Lung microvascular endothelial cell (primary cell): ENCODE measurements at regions not wholly inside any gene's neighbourhood (a gene's known extent, or its start where the extent isn't known, plus 50 kb on each side); places are given as distances from the start of the nearest gene placed in this dataset.
"Not testable (repeated sequence)": the region's sequence is repeated elsewhere in the genome, so short reads cannot be mapped to it uniquely, and the experiment has no call there.

ENCODE experiments used
- DNase-seq, 2 donors: peaks; one replicate each; pipeline versions ENCODE4 v3.0.0 to v3.0.0-alpha.2; 2010; ENCODE audit warnings: low read depth in 2 of 2

DNA sequence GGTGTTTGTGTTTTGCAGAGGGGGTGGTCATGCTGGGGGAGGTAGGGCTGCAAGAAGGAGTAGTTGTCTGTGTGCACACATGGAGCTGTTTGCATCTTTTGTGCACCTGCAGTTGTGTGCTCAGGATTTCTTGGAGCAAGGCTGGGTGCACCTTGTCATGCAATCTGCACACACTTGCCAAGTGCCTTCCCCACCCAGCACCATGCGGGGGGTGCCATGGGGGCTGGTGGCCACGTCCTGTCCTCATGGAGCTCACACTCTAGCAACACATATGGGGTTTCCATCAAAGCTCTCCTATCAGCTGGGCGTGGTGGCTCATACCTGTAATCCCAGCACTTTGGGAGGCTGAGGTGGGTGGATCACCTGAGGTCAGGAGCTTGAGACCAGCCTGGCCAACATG is 111.6 kb downstream of the CRLF3 start:
- not testable (repeated sequence) for DNase-seq

DNA sequence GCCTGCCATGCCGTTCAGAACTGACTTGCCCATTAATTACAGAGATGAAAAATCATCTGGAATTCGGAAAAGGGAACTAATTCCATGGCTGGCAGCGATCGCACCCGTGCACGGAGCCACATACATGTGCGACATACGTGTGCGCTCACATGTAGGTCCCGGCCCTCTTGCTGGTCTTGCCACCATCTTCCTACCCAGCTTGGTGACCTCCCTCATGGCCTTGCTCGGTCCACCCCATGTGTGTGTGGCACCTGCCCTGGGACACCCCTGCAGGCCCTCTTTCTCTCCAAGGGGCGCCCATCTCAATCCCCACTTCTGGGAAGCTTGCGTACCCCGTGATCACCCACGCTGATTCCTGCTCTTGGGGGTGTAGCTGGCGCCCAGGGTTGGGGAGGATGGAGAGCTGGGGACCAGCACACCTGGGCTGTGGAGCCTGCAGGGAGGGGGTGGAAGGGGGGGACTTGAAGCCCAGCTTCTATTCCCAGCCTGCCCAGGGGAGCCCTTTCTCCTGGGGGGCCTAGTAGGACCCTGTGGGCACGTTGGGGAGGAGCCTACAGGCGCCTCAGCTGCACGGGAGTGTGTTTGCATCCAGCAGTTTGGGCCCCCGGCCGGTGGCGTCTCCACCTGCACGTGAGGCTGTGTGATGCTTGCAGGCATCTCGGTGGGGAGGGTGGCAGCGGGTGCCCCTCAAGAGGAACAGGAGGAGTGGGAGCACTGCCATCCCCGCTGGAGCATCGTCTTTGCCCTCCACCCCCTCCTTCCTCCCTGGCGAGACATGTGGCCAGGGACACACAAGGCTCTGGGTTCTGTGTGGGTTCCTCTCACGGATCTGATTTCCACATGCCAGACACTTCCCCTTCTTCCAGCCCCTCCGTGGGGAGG is 112.6 kb downstream of the CRLF3 start:
- DNase-seq, result not testable (repeated sequence)

DNA sequence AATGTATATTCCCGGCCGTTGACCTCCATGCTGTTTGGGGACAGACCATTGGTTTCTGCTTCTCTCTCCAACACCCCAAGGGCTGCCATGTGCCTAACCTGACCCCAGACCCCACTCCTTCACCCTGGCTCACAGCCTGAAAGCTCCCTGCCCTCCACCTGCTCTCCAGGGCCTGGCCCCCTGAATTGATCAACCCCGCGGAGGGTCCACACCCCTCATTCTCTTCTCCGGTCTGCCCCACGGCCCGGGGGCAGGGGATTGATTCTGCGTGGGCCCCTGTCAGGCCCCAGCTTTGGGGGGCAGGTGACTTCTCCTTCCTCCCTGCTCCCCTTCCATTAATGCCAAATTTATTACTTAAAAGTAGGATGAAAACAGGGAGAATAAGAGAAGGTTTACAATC is 113.3 kb downstream of the CRLF3 start:
- DNase-seq, result not testable (repeated sequence)

DNA sequence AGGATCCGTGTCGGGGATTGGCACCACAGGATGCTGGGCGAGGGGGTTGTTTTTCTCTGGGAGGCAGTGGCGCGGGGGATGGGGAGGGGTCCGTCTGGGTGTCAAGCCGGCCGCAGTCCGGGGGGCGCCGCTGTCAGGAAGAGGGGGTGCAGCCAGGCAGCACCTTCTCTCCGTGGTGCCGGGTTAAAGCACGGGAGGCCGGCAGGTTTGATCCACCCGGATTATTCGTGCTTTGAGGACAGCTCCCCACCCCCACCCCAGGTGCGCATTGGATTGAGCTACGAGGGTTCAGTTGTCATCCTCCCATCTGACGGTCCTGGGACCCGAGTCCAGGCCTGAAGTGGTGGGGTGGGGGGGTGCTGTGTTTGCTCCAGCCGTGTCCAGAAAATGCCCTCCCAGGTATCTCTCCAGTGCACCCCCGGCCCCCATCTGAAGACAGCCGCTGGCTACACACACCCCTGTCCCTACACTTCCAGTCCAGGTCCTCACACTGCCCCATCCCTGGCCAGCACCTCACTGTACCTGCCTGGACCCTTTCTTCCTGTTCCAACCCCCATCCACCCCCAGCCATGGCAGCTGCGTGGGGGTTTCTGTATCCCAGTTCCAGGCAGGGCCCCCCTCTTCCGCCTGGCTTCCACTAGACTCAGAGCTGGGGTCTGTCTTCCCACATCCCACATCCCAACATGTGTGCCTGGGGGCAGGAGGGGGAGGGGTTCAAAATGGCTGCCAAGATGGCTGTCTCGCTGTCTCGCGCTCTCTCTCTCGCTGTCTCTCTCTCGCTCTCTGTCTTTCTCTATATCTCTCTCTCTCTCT is 114.0 kb downstream of the CRLF3 start:
- not testable (repeated sequence) for DNase-seq

DNA sequence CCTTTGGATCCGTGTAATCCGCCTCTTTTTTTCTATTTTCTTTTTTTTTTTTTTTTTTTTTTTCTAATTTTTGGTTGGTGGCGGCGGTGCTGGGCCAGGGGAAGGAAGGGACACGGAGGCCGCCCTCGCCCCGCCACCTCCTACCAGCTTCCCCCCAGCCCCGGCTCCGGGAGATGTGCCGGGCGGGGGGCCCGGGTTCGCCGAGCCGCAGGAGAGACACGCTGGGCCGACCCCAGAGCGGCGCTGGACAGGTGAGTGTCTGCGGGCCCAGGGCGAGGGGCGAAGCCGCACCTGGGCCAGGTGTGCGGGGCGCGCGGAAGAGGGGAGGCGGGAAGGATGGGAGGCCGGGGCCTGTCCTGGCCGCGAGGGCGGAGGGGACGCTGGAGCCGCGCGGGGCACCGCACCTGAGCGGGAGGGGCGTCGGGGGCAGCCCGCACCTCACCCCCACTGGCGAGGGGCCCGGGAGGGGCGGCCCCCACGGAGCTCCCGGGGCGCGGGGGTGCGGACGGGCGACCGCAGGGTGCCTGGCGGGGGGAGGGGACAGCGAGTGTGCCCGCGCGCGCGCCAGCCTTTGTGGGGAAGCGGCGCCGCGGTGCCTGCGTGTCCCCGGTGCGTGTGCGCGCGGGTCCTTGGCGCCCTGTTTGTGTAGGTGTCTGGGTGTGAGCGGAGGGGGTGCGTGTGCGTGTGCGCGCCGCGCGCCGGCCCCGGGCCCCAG is 114.8 kb downstream of the CRLF3 start:
- DNase-seq, result peak in 1 of 2 donors; percentile 32

DNA sequence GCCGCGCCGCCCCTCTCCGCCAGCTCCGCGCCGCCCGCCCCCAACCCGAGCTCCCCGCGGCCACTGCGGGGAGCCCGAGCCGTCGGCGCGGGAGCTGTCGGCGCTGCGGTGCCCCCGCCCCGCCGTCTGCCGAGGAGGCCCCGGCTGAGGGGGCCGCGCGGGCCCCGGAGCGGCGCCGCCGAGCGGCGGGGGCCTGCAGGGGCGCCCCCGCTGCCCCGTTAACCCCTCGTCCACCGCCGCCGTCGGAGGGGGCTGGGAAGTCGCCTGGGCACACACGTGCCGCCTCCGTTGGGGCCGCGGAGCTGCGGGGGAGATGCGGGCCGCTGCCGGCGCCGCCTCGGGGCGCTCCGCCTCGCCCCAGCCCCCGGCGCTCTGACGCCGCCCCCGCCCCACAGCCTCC is 115.4 kb downstream of the CRLF3 start:
- DNase-seq, result peak in 1 of 2 donors; percentile 23

DNA sequence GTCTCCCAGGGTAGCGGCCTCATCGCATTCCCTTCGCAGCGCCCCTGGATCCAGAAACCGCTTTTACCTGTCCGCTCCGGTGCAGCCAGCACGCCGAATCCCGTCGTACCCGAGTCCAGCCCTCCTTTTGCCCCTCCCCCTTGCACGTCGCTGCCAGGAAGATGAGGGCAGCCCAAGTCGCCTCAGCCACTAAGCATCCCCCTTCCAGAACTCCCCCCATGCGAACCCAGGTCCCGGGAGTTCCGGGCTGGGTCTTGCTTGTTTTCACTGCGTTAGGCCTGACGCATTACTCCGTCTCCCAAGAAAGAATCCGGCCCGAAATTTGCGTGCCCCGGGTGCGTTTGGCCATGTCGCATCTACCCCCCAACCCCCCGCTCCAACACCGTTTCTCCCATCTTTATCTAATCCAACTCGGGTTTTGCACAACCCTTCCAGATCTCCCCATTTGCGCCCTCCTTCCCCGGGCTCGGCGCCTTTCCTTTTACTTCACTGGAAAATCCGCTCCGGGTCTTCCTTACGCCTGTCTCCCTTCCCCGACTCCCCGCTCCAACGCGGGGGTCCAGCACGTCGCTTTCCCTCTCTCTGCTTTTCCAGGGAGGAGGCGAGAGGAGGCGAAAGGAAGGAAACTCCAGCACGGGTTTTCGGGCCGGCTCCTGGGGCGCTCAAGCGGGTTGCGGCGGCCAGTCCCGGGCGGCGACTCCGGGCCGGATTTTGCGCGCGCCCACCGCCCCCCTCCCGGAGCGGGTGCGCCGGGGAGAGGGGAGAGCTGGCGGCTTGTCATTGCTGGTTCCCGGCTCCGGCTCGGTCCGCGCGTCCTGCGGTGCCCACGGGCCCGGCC is 116.0 kb downstream of the CRLF3 start:
- peak; percentile 94 for DNase-seq

DNA sequence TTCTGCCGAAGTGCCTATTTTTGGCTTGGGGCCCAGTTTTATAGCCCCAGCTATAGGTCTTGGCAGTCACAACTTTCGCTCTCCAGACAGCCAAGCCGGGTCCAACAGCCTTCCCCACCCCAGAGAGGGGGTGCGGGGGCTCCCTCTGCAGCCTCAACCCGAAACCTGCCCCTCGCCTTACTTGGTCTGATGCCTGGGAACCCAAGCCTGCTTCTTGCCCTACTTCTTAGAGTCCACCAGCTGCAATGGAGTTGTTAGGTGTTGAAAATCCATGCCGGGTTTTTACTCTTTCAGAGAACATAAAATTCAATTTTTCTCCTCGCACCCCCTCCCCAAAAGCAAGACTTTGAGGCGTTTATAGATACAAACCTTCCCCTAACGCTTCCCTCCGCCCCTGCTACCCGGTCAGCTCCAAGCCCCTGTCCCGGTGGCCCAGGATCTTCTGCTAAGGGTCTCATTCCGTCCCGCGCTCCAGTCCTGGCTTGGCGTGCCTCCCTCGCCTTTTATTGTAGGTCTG is 116.7 kb downstream of the CRLF3 start:
- DNase-seq, result peak in 1 of 2 donors; percentile 61

DNA sequence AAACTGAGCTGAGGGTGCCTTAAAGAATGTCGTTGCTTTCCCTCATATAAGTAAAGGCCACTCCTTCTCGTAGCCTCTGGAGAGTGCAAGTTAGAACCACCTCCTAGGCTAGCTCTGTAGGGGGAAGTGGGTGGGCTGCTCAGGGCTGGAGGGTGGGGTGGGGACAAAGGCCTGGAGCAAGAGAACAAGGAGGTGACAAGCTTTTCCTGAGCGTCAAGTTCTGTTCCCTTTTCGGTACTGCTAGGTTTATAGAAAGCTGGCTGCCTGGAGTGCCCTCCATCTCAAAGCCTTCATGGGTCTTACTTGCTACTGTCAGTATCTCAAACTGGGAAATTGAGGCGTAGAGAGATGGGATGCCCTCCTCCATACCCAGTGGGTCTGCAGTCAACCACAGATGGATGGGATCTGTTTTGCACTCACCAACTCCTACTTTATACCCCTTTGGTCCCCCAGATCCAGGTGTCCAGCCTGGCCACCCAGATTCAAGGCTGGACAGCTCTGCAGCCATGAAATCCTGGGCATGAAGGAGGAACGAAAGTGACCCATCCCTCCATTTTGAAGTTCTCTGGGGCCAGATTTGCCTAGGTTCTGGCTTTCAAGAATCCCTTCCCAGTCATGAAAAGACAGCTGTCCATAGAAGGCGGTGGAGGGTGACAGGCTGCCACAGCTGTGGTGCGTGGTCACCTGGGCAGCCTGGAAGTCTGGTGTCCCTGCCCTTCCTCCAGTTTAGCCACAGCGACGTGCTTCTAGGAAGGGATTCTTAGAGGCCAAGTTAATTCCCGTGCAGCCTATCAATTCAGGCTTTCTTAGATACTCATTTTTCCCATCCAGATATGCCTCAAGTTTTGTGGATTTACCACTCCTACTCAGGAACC is 117.8 kb downstream of the CRLF3 start:
- not testable (repeated sequence) for DNase-seq

DNA sequence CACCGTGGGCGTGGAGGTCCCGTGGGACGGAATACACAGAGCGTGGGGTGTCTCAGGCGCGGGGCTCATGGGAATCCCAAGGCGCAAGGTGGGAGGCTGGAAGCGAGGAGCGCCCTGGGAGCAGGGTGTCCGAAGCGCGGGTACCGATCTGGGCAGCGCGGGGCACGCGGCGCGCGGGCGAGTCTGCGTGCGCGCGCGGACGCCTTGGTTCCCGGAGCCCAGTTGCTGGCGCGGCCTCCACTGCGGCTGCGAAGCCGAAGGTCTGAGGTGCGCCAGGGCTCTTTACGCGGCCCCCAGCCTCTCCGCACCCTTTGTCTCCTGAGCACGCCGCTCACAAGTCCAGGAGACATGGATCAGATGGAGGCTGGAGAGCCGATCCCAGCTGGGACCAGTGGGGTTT is 118.5 kb downstream of the CRLF3 start:
- DNase-seq, result not testable (repeated sequence)

DNA sequence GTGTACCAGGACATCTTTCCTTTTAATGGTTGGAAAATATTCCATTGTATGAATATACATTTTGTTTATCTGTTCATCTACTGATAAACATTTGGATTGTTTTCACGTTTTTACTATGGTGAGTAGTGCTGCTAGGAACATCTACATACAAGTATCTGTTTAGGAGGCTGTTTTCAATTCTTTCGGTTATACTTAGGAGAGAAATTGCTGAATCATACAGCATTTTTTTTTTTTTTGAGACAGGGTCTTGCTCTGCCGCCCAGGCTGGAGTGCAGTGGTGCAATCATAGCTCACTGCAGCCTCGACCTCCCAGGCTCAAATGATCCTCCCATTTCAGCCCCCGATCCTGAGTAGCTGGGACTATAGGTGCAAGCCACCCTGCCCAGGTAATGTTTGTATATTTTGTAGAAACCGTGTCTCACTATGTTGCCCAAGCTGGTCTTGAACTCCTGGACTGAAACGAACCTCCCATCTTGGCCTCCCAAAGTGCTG is 122.9 kb downstream of the CRLF3 start:
- no peak for DNase-seq

DNA sequence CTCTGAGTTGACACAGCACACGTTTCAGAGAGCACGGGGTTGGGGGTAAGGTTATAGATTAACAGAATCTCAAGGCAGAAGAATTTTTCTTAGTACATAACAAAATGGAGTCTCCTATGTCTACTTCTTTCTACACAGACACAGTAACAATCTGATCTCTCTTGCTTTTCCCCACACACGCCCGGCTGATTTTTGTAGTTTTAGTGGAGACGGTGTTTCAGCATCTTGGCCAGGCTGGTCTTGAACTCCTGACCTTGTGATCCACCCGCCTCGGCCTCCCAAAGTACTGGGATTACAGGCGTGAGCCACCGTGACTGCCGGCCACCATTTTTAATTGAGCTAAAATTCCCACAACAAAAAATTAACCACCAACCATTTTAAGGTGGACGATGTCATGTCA is 123.7 kb downstream of the CRLF3 start:
- DNase-seq, result not testable (repeated sequence)

DNA sequence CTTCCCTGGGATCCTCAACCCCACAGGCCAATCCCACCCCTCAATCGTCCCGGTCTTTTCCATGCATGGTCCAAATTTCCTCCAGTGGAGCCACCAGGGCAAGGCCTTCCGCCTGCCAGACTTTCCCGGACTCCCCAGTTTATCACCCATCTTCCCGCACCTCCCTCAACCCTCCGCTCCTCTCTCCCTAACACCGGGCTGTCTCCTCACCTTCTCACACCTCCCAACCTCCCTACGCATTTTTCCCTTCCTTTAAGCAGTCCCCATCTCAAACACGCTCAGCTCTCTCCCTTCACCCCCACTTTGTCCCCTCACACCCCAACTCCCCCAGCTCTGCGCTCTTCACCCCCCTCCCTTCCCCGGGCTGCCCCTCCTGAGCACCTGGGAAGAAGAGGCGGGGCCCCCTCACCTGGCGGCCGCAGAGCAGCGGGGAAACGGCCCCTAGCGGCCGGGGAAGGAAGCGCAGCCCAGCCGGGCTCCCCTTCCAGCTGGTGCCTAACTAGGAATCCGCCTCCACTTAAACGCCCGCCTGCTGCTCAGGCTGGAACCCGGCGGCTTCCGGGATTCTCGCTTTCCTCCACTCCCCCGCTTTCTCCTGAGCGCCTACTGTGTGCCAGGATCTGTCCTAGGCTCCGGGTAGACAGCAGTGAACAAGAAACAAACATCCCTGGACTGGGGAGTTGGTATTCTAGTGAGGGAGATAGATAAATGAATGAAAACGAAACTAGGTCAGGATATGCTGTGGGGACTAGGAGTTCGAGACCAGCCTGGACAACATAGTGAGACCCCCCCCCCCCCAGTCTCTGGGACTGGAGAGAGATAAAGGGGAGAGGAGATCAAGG is 126.7 kb downstream of the CRLF3 start:
- peak; percentile 61 to 72 for DNase-seq

DNA sequence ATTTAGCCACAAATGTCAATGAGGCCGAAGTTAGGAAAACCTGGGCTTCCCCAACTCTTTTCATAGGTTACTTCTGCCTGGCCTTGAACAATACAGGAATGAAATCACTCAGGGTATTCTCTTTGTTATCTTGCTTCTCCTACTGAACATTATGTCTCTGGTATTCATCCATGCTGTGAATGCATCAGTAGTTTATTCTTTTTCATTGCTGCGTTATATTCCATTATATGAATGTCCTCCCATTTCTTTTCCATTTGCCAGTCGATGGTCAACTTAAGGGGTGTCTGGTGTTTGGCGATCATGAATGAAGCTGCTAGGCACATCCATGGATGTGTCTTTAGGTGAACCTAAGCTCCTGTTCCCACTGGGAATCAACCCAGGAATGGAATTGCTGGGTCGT is 128.3 kb downstream of the CRLF3 start:
- DNase-seq, result no peak

DNA sequence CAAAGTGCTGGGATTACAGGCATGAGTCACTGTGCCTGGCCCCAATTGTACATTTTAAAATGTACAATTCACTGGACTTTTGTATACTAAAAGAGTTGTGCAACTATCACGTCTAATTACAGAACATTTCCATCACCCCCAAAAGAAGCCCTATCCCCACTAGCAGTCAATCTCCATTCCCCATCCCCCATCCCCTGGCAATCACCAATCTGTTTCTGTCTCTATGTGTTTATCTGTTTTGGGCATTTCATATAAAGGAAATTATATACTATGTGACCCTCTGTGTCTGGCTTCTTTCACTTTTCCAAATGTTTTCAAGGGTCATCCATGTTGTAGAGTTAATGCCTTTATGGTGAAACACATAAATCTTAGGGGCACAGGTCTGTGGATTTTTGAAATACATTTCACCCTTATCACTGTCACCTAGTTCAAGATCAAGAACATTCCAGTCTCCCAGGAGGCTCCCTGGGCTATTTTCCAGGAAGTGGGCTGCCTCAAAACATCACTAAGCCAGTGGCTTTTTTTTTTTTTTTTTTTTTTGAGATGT is 129.2 kb downstream of the CRLF3 start:
- not testable (repeated sequence) for DNase-seq

DNA sequence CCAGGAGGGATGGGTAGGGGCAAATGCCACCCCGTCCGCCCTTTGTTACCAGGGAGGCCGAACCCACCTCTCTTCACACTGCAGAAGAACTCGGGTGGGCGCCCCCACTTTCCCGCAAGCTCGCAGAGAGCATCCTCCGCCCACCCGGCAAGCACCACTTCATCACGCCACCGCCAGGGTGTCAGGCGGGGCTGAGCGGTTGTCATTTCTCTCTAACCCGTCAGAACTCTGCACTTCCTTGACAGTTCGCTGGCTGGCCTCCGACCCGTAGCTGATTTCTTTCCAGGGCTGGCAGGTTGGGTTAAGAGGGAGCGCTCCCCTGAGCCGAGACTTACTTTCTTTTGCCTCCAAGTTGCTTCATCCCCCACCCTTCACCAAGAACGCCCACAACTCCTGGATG is 130.7 kb downstream of the CRLF3 start:
- peak; percentile 23 to 46 for DNase-seq

DNA sequence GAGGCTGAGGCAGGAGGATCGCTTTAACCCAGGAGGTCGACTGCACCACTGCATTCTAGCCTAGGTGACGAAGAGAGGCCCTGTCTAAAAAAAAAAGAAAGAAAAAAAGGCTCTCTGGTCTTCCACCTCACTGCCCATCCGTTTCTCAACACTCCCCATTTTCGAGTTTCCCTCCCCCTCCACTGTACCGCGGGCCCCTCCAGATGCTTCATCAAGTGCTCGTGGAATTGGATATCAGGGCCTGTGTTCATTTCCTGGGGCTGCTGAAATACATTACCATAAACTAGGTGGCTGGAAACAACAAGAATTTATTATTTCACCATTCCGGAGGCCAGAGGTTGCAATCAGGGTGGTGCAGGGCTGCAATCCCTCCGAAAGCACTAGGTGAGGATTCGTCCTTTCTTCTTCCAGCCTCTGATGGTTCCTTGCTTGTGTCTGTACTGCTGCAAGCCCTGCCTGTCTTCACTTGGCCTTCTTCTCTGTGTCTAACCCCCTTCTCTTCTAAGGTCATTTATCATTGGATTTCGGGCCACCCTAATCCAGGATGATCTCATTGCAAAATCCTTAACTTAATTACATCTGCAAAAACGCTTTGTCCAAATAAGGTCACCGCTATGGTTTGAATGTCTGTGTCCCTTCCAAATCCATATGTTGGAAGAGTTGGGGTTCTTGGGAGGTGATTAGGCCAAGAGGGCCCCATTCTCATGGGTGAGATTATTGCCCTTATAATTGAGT is 135.1 kb downstream of the CRLF3 start:
- not testable (repeated sequence) for DNase-seq
